ENCODE measurements at regions not wholly inside any gene's neighbourhood (a gene's known extent, or its start where the extent isn't known, plus 50 kb on each side); places are given as distances from the start of the nearest gene placed in this dataset.

- Histone ChIP-seq H3K4me1 (no peaks in the 10 kb centered on the region), H3K4me3 (no peak overlapping the region), H3K36me3 (no peaks in the 10 kb centered on the region), H3K27me3 (no peaks in the 10 kb centered on the region), H3K27ac (no peak overlapping the region), H3K9ac (ENCODE audit: low read depth in 2 of 2, low read length in 2 of 2) (no peak overlapping the region), H3K9me3 (no peaks in the 10 kb centered on the region)
- intact Hi-C loops (cut with DNase I): no loop called here
- DNase-seq: no peak
- no peak for TF ChIP-seq CTCF (IDR thresholded peaks at IDR 0.05)
These were observed 549.1 kb downstream of the XPNPEP1 start for GRCh38 chr10:109374215-109374614.

- no peak for DNase-seq
These were observed 564.0 kb downstream of the XPNPEP1 start for GRCh38 chr10:109359316-109359715.

GRCh38 chr10:109358325-109358724 lies 565.0 kb downstream of the XPNPEP1 start:
- no peak for DNase-seq
- Histone ChIP-seq H3K36me3 (no peaks in the 10 kb centered on the region), H3K4me3 (no peak overlapping the region), H3K9ac (ENCODE audit: low read depth in 2 of 2, low read length in 2 of 2) (no peak overlapping the region), H3K27me3 (no peaks in the 10 kb centered on the region), H3K9me3 (no peaks in the 10 kb centered on the region), H3K27ac (no peak overlapping the region), H3K4me1 (no peaks in the 10 kb centered on the region)
- TF ChIP-seq CTCF (IDR thresholded peaks at IDR 0.05): no peak
- intact Hi-C loops (cut with DNase I): no loop called here

More at GRCh38 chr10:109359316-109359715, 564.0 kb downstream of the XPNPEP1 start:
- no peak overlapping the region for H3K4me3 ChIP-seq
- H3K36me3 ChIP-seq: no peaks in the 10 kb centered on the region
- TF ChIP-seq CTCF (IDR thresholded peaks at IDR 0.05): no peak
- no peaks in the 10 kb centered on the region for H3K4me1 ChIP-seq
- no peak overlapping the region for H3K27ac ChIP-seq
- no peaks in the 10 kb centered on the region for H3K9me3 ChIP-seq
- intact Hi-C loops (cut with DNase I): no loop called here
- no peak overlapping the region for H3K9ac ChIP-seq (ENCODE audit: low read depth in 2 of 2, low read length in 2 of 2)
- H3K27me3 ChIP-seq: no peaks in the 10 kb centered on the region

GRCh38 chr10:109348324-109348723 lies 575.0 kb downstream of the XPNPEP1 start:
- intact Hi-C loops (cut with DNase I): no loop called here
- Histone ChIP-seq H3K27me3 (no peaks in the 10 kb centered on the region), H3K36me3 (no peaks in the 10 kb centered on the region), H3K9ac (ENCODE audit: low read depth in 2 of 2, low read length in 2 of 2) (no peak overlapping the region), H3K4me3 (no peak overlapping the region), H3K9me3 (no peaks in the 10 kb centered on the region), H3K4me1 (no peaks in the 10 kb centered on the region), H3K27ac (no peak overlapping the region)
- DNase-seq: no peak
- no peak for TF ChIP-seq CTCF (IDR thresholded peaks at IDR 0.05)

- no peaks in the 10 kb centered on the region for H3K4me1 ChIP-seq
- intact Hi-C loops (cut with DNase I): no loop called here
- H3K9ac ChIP-seq (ENCODE audit: low read depth in 2 of 2, low read length in 2 of 2): no peak overlapping the region
- no peak overlapping the region for H3K4me3 ChIP-seq
- H3K27me3 ChIP-seq: no peaks in the 10 kb centered on the region
- no peaks in the 10 kb centered on the region for H3K9me3 ChIP-seq
- H3K36me3 ChIP-seq: no peaks in the 10 kb centered on the region
- TF ChIP-seq CTCF (IDR thresholded peaks at IDR 0.05): no peak
- no peak overlapping the region for H3K27ac ChIP-seq
- no peak for DNase-seq
These were observed 580.0 kb downstream of the XPNPEP1 start for GRCh38 chr10:109343293-109343692.

GRCh38 chr10:109341986-109342385 lies 581.3 kb downstream of the XPNPEP1 start:
- H3K36me3 ChIP-seq: no peaks in the 10 kb centered on the region
- DNase-seq: no peak
- H3K4me1 ChIP-seq: no peaks in the 10 kb centered on the region
- H3K4me3 ChIP-seq: no peak overlapping the region
- no peak overlapping the region for H3K27ac ChIP-seq
- H3K9me3 ChIP-seq: no peaks in the 10 kb centered on the region
- H3K27me3 ChIP-seq: no peaks in the 10 kb centered on the region
- no peak overlapping the region for H3K9ac ChIP-seq (ENCODE audit: low read depth in 2 of 2, low read length in 2 of 2)
- no peak for TF ChIP-seq CTCF (IDR thresholded peaks at IDR 0.05)
- intact Hi-C loops (cut with DNase I): no loop called here

Data from colonic mucosa (tissue), 4 donors.